Epidermal melanocyte (primary cell): ENCODE measurements at regions not wholly inside any gene's neighbourhood (a gene's known extent, or its start where the extent isn't known, plus 50 kb on each side); places are given as distances from the start of the nearest gene placed in this dataset.
"Not testable (repeated sequence)": the region's sequence is repeated elsewhere in the genome, so short reads cannot be mapped to it uniquely, and the experiment has no call there.

Experiments
- DNase-seq: peaks from one replicate; pipeline ENCODE4 v3.0.0; 2011; ENCODE audit warnings: low spot score; ENCODE audit not compliant: insufficient read length

GRCh38 chr5:108588323-108588722 lies 159.4 kb upstream of the FER start:
- DNase-seq: no peak

GRCh38 chr5:108587821-108588220 lies 159.9 kb upstream of the FER start:
- no peak for DNase-seq

- no peak for DNase-seq
Measured at GRCh38 chr5:108581026-108581425, 166.7 kb upstream of the FER start.

DNA sequence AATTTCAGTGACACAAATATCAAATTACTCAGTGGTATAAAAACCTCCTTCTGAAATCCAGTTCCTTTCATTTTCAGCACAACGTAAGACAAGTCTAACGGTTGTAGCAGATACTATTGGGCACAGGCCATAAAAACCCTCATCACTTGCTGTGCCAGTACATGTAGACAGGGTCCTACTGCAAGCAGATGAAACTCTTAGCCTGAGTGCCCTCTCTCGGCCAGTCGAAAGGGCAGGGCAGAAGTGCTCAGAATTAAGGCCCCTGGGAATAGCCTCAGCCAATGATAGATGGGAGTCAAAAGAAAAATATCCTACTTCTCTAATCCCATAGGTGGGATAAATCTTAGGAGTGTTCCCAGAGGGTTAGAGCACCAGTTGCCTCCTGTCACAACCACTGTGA lies 168.5 kb upstream of the FER start:
- DNase-seq: no peak

DNA sequence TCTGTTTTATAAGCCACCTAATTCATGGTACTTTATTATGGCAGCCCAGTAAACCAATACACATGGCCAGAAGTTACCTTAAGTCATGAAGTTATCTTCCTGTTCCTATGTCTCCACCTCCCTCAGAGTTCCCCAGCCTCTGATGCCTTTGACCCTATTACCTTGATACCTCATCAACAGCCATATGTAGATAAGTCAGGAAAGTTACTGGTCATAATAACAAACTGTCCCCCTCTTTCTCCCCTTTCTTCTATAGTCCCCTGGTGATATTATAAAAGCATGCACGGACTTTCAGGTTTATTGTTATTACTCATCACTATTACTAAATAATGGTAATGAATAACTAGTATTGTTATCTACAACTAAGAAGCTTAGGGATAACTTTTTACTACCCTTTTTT lies 168.9 kb upstream of the FER start:
- no peak for DNase-seq

DNA sequence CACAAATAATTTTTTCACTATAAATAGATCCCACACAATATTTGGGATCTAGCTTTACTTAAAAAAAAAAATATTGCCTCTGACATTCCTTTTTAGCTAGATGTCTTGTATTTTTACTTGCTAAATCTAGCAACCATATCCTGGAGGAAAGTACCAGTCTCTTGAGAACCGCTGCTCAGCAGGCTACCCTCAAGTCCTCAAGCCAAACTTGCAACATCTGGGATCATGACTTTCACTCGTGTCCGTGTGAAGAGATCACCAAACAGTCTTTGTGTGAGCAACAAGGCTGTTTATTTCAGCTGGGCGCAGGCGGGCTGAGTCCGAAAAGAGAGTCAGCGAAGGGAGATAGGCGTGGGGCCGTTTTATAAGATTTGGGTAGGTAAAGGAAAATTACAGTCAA lies 180.3 kb upstream of the FER start:
- no peak for DNase-seq

- no peak for DNase-seq
Measured at GRCh38 chr5:108564441-108564840, 182.5 kb upstream of the FBXL17 start.

DNA sequence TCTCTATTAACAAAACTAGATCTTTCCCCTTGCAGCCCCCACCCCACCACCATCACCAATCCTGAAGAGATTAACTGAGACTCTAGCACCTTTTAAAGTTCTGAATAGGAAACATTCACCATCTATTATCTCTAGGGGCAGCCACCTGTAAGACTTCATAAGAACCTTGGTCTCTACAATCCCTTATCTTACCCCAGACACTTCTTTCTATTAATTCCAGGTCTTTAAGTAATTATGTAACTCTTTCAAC lies 180.2 kb upstream of the FBXL17 start:
- no peak for DNase-seq

- no peak for DNase-seq
Measured at GRCh38 chr5:108561416-108562204, 179.7 kb upstream of the FBXL17 start.

GRCh38 chr5:108560581-108560980 lies 178.7 kb upstream of the FBXL17 start:
- DNase-seq: no peak

- no peak for DNase-seq
Measured at GRCh38 chr5:108560166-108560565, 178.3 kb upstream of the FBXL17 start.

- DNase-seq: not testable (repeated sequence)
Measured at GRCh38 chr5:108558840-108559239, 176.9 kb upstream of the FBXL17 start.

DNA sequence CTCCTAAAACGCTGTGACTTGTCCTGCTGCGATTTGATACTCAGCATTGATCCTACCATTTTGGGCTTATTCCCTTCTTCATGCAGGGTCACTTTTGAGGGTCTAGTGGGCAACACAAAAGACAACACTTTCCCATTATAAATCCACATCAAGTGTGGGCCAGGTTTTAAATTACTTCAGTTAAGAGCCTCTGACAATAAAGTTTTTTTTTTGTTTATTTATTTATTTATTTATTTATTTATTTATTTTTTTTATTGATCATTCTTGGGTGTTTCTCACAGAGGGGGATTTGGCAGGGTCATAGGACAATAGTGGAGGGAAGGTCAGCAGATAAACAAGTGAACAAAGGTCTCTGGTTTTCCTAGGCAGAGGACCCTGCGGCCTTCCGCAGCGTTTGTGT lies 176.2 kb upstream of the FBXL17 start:
- DNase-seq: not testable (repeated sequence)

DNA sequence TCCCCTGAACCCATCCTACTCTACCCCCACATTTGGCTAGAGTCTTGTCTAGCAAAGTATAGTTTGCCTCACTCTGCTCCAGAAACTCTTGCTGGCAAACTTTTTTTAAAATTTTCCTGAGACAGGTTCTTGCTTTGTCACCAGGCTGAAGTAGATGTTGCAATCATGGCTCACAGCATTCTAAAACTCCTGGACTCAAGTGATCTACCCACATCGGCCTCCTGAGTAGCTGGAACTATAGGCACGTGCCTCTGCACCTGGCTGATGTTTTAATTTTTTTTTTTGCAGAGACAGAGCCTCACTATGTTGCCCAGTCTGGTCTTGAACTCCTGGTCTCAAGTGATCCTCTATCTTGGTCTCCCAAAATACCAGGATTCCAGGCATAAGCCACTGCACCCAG lies 175.8 kb upstream of the FBXL17 start:
- DNase-seq: no peak

DNA sequence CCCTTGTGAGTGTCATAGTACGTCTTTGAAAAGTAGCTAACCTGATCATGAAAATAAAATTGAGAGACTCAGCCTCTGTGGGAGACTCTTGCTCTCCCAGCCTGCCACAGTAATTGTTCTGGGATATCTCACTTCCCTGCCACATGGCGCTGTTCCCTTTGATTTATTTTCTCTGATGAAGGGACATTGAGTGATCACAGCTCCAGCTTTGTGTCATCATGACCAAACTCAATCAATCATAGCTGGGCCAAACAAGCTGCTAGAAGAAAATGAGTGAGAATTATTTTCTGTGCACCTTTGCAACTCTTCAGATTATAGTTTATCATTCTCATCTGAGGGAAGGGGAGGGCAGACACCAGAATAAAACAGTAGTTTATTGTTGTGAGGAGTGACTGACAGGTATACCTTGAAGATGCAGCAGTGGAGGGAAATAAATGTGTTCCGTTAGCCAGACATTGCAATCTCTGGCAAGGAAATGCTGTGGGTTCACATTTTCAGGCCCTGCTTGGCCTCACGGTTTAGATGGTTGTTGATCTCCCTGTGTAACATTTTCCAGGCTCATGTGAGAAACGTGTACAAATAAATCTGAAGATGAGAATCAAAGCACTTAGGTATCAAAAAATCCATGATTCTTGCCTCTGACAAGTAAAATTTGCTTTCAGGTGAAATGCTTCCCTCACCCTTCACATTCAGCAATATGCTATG lies 174.7 kb upstream of the FBXL17 start:
- DNase-seq: no peak

DNA sequence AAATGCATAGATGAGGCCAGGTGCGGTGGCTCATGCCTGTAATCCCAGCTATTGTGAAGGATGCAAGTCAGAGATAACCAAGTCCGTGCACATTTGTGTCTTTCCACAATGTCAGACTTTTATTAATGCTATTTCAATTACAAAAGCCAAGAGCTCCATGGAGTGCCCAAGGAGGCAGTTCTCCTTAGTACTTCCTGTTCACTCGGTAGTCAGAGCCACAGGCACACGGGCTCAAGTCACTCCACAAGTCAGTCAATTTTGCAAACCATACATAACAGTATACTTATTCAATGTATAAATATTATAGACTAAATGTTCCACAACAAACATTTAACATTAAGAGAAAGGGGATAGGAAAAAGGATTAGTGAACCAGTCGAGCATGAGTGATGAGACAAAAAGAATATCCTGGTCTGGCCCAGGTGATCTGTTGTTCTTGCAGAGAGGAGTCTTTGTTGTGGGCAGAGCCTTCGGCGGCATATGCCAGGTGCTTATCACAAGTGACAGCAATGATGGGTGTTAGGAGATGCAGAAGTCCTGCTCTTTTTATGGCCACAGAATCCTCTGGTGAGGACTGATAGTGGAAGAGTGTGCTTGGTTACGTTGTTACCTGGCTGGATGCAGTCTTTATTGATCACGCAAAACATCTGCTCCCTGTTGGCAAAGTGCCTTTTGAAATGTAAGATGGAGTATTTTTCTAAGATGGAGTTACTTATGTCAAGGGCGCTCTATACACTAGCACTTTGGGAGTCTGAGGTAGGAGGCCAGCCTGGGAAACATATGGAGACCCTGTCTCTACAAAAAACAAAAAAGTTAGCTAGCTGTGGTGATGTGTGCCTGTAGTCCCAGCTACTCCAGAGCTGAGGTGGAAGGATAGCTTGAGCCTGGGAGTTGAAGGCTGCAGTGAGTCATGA lies 167.0 kb upstream of the FBXL17 start:
- no peak for DNase-seq

- no peak for DNase-seq
Measured at GRCh38 chr5:108546939-108547338, 165.0 kb upstream of the FBXL17 start.

GRCh38 chr5:108545301-108545700 lies 163.4 kb upstream of the FBXL17 start:
- no peak for DNase-seq

- DNase-seq: no peak
Measured at GRCh38 chr5:108543486-108543885, 161.6 kb upstream of the FBXL17 start.

DNA sequence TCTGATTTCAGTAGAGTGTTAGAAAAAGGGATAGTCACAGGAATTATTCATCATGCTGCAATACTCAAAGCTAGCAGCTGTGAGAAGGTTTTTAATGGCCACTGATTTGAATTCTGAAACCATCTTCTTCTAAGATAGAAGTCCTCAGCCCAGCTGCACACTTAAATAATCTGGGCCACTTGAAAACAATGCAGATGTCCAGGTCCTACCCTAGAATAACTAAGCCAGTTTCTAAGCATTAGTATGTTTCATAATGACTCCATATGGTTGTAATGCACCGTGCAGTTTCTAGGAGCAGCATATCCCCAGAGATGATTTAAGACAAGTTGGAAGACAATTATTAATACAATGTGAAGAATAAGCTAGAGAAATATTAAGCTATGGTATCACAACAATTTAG lies 159.9 kb upstream of the FBXL17 start:
- no peak for DNase-seq

DNA sequence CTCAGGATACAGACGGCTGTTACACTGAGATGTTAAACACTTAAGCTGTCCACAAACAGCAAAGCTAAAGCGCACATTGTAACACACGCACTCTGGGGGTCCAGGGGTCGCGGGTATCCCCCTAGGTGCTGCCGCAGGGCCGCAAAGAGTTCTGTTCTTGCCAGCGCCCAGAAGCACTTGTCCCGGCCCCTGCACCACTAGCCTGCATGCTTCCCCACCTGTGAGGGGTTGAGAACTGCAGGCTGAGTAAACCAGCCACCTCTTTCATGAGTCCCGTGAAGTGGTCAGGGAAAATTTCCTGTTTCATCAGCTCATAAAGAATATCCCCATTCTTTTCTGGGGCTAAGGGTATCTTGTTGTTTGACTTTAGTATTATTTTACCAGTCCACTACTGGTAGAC lies 154.4 kb upstream of the FBXL17 start:
- DNase-seq: no peak

DNA sequence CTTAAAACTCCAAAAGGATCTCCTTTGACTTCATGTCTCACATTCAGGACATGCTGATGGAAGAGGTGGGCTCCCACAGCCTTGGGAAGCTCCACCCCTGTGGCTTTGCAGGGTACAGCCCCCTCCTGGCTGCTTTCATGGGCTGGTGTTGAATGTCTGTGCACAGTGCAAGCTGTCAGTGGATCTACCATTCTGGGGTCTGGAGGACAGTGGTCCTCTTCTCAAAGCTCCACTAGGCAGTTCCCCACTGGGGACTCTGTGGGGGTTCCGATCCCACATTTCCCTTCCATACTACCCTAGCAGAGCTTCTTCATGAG lies 150.2 kb upstream of the FBXL17 start:
- not testable (repeated sequence) for DNase-seq
